Body of pancreas (tissue), 4 donors: ENCODE measurements at regions not wholly inside any gene's neighbourhood (a gene's known extent, or its start where the extent isn't known, plus 50 kb on each side); places are given as distances from the start of the nearest gene placed in this dataset.

Source experiments
- ATAC-seq: fragments of 150-250 bp; one replicate; pipeline ENCODE4 v1.9.1; 2016
- DNase-seq, 4 donors: peaks; one replicate each; pipeline ENCODE4 v3.0.0-alpha.2; 2019
- H3K27ac ChIP-seq, 4 donors: fragments of 200-600 bp; sonication (generic); 1 replicate in 3 of 4; 2 replicates in 1 of 4; pipeline versions ENCODE4 v1.5.1 to v1.6.1; 2016 to 2019; ENCODE audit warnings: mild to moderate bottlenecking in 1 of 4, mixed read lengths in 1 of 4, moderate library complexity in 1 of 4
- H3K27me3 ChIP-seq, 2 donors: fragments of 200-600 bp; sonication (generic); one replicate each; pipeline ENCODE4 v1.6.0; 2016; ENCODE audit warnings: mild to moderate bottlenecking in 1 of 2
- H3K36me3 ChIP-seq, 2 donors: fragments of 200-600 bp; sonication (generic); replicated peaks in 1 of 2; 2 replicates each; pipeline ENCODE4 v1.5.1; 2016; ENCODE audit warnings: low read depth in 2 of 2; ENCODE audit not compliant: insufficient read depth in 1 of 2
- H3K4me1 ChIP-seq: fragments of 200-600 bp; sonication (generic); one replicate; pipeline ENCODE4 v1.6.0; 2016
- H3K4me3 ChIP-seq, 2 donors: fragments of 200-600 bp; sonication (generic); 1 replicate in 1 of 2; 2 replicates in 1 of 2; pipeline ENCODE4 v1.5.1; 2016 to 2019
- H3K9me3 ChIP-seq, 3 donors: fragments of 200-600 bp; sonication (generic); 1 replicate in 2 of 3; 2 replicates in 1 of 3; pipeline ENCODE4 v1.5.1; 2016
- CTCF ChIP-seq, 7 experiments: fragments of 450-650 bp in 4 of 7; fragments of 200-600 bp in 3 of 7; sonication (generic) in 3 of 7; IDR thresholded peaks; one replicate each; pipeline ENCODE4 v1.5.1; 2016 to 2019; ENCODE audit warnings: antibody characterized with exemption in 7 of 7
- POLR2A ChIP-seq, 3 donors: fragments of 450-650 bp; IDR thresholded peaks; one replicate each; pipeline ENCODE4 v1.6.1; 2016; ENCODE audit warnings: antibody characterized with exemption in 3 of 3, mild to moderate bottlenecking in 2 of 3
- WGBS, 2 donors: methylation state at CpG; one replicate each; pipeline ENCODE4 v1.1.5; 2017; 5-methylcytosine and 5-hydroxymethylcytosine counted together
- intact Hi-C: fragments of 100-400 bp; cut with DNase I; formaldehyde crosslinking; loops from one replicate; pipeline ENCODE4 v1.15.1; 2023

- H3K4me3 ChIP-seq: no peak overlapping the region
- H3K4me1 ChIP-seq: no peaks in the 10 kb centered on the region
- no peaks in the 10 kb centered on the region for H3K36me3 ChIP-seq
- intact Hi-C loops: no loop called here
- no peaks in the 10 kb centered on the region for H3K27me3 ChIP-seq
- DNase-seq (no peak), ATAC-seq (no peak)
- TF ChIP-seq POLR2A (IDR thresholded peaks at IDR 0.05) (no peak), CTCF (IDR thresholded peaks at IDR 0.05) (no peak)
- no peak overlapping the region for H3K27ac ChIP-seq
- no peaks in the 10 kb centered on the region for H3K9me3 ChIP-seq
These were observed 291.9 kb downstream of the KCNC2 start for GRCh38 chr12:74917743-74918142.

GRCh38 chr12:74918291-74918690, 291.3 kb downstream of the KCNC2 start:
- 0 to 16% methylated on average over 1 of the region's 1 CpG for WGBS, 2 donors
- Histone ChIP-seq H3K9me3 (peaks cover 0 to 4% (median 0%) of the 10 kb centered on the region in 3 donors), H3K27ac (no peak overlapping the region), H3K27me3 (no peaks in the 10 kb centered on the region), H3K4me1 (no peaks in the 10 kb centered on the region), H3K4me3 (no peak overlapping the region), H3K36me3 (no peaks in the 10 kb centered on the region)
- TF ChIP-seq POLR2A (IDR thresholded peaks at IDR 0.05): no peak
- no peak for ATAC-seq
- DNase-seq: no peak
- intact Hi-C loops: no loop called here

GRCh38 chr12:74922117-74922516, 287.5 kb downstream of the KCNC2 start:
- intact Hi-C loops: no loop called here
- ATAC-seq: no peak
- 43 to 70% methylated on average over 1 of the region's 1 CpG for WGBS, 2 donors

GRCh38 chr12:74922642-74923041, 287.0 kb downstream of the KCNC2 start:
- no peak overlapping the region for H3K4me3 ChIP-seq
- no peaks in the 10 kb centered on the region for H3K4me1 ChIP-seq
- DNase-seq (no peak), ATAC-seq (no peak)
- no peak overlapping the region for H3K27ac ChIP-seq
- no peak for TF ChIP-seq CTCF (IDR thresholded peaks at IDR 0.05)
- no peak for TF ChIP-seq POLR2A (IDR thresholded peaks at IDR 0.05)
- intact Hi-C loops: no loop called here
- no peaks in the 10 kb centered on the region for H3K36me3 ChIP-seq
- H3K27me3 ChIP-seq: no peaks in the 10 kb centered on the region
- WGBS, 2 donors: 67 to 75% methylated on average over 1 of the region's 1 CpG
- H3K9me3 ChIP-seq: peaks cover 0 to 4% (median 0%) of the 10 kb centered on the region in 3 donors

More at GRCh38 chr12:74922117-74922516, 287.5 kb downstream of the KCNC2 start:
- Histone ChIP-seq H3K9me3 (peaks cover 0 to 4% (median 0%) of the 10 kb centered on the region in 3 donors), H3K4me3 (no peak overlapping the region), H3K27me3 (no peaks in the 10 kb centered on the region), H3K36me3 (no peaks in the 10 kb centered on the region), H3K27ac (no peak overlapping the region), H3K4me1 (no peaks in the 10 kb centered on the region)
- no peak for DNase-seq
- no peak for TF ChIP-seq POLR2A (IDR thresholded peaks at IDR 0.05)
- no peak for TF ChIP-seq CTCF (IDR thresholded peaks at IDR 0.05)

GRCh38 chr12:74941670-74942069, 268.0 kb downstream of the KCNC2 start:
- DNase-seq (no peak), ATAC-seq (no peak)
- TF ChIP-seq CTCF (IDR thresholded peaks at IDR 0.05) (no peak), POLR2A (IDR thresholded peaks at IDR 0.05) (no peak)
- Histone ChIP-seq H3K27me3 (no peaks in the 10 kb centered on the region), H3K4me1 (no peaks in the 10 kb centered on the region), H3K36me3 (no peaks in the 10 kb centered on the region), H3K4me3 (no peak overlapping the region), H3K27ac (no peak overlapping the region), H3K9me3 (no peaks in the 10 kb centered on the region)
- WGBS, 2 donors: 58 to 61% methylated on average over 2 of the region's 2 CpGs
- intact Hi-C loops: no loop called here
